GM18498 (cell line): ENCODE measurements at regions not wholly inside any gene's neighbourhood (a gene's known extent, or its start where the extent isn't known, plus 50 kb on each side); places are given as distances from the start of the nearest gene placed in this dataset.

ENCODE experiments used
- ATAC-seq: cut with Tn5 transposase; IDR thresholded peaks from one replicate; pipeline ENCODE4 v1.9.1; 2021; ENCODE audit warnings: mild to moderate bottlenecking, moderate library complexity; ENCODE audit not compliant: unreplicated experiment

- no peak for ATAC-seq
Measured at GRCh38 chr12:13843841-13844240, 137.6 kb downstream of the GRIN2B start.

GRCh38 chr12:13841358-13841757, 140.0 kb downstream of the GRIN2B start:
- ATAC-seq, result no peak

- no peak for ATAC-seq
Measured at GRCh38 chr12:13839365-13840336, 141.8 kb downstream of the GRIN2B start.

- no peak for ATAC-seq
Measured at GRCh38 chr12:13836099-13836498, 145.3 kb downstream of the GRIN2B start.

GRCh38 chr12:13835652-13836051, 145.8 kb downstream of the GRIN2B start:
- ATAC-seq, result no peak

GRCh38 chr12:13834241-13834640, 147.2 kb downstream of the GRIN2B start:
- ATAC-seq, result no peak

GRCh38 chr12:13817131-13817530, 164.3 kb downstream of the GRIN2B start:
- ATAC-seq, result no peak

GRCh38 chr12:13816394-13816793, 165.0 kb downstream of the GRIN2B start:
- ATAC-seq, result no peak

- ATAC-seq, result no peak
Measured at GRCh38 chr12:13812168-13812567, 169.2 kb downstream of the GRIN2B start.

- ATAC-seq, result no peak
Measured at GRCh38 chr12:13811061-13811460, 170.3 kb downstream of the GRIN2B start.

- ATAC-seq, result no peak
Measured at GRCh38 chr12:13805041-13805440, 176.4 kb downstream of the GRIN2B start.

GRCh38 chr12:13801543-13801942, 179.9 kb downstream of the GRIN2B start:
- no peak for ATAC-seq

GRCh38 chr12:13799574-13799973, 181.8 kb downstream of the GRIN2B start:
- no peak for ATAC-seq

- ATAC-seq, result no peak
Measured at GRCh38 chr12:13798162-13798561, 183.2 kb downstream of the GRIN2B start.

- no peak for ATAC-seq
Measured at GRCh38 chr12:13794706-13795105, 186.7 kb downstream of the GRIN2B start.

- ATAC-seq, result no peak
Measured at GRCh38 chr12:13790317-13790716, 191.1 kb downstream of the GRIN2B start.

- no peak for ATAC-seq
Measured at GRCh38 chr12:13788626-13789025, 192.8 kb downstream of the GRIN2B start.

- ATAC-seq, result no peak
Measured at GRCh38 chr12:13786646-13787045, 194.8 kb downstream of the GRIN2B start.

- no peak for ATAC-seq
Measured at GRCh38 chr12:13784504-13784903, 196.9 kb downstream of the GRIN2B start.

GRCh38 chr12:13780453-13780852, 200.9 kb downstream of the GRIN2B start:
- no peak for ATAC-seq

- ATAC-seq, result no peak
Measured at GRCh38 chr12:13777374-13777773, 204.0 kb downstream of the GRIN2B start.

GRCh38 chr12:13772264-13772663, 209.1 kb downstream of the GRIN2B start:
- ATAC-seq, result no peak

- ATAC-seq, result no peak
Measured at GRCh38 chr12:13770576-13770975, 210.8 kb downstream of the GRIN2B start.
